ENCODE measurements at regions not wholly inside any gene's neighbourhood (a gene's known extent, or its start where the extent isn't known, plus 50 kb on each side); places are given as distances from the start of the nearest gene placed in this dataset.

DNA sequence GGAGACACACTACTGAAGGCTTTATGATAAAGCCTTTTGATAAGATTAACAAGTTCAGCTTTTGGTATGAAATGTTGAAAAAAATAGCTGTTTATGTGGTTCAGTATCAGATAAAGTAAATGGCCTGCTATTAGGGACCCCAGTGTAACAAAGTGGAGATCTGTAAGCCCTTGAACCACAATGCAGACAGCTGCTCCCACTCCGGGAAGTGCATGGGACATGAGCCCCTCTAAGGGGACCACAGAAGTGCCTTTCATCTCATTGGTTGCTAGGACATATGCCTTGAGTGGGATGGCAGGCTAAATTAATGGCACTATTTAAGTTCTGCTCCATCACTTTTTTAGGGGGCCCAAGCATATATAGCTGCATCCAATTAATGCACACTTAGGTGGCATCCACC is 167.6 kb upstream of the SOX11 start:
- CTCF ChIA-PET = no interaction called here
- intact Hi-C loops (cut with micrococcal nuclease; ENCODE audit: unreplicated experiment) = no loop called here
- TF ChIP-seq, protein P1, sequence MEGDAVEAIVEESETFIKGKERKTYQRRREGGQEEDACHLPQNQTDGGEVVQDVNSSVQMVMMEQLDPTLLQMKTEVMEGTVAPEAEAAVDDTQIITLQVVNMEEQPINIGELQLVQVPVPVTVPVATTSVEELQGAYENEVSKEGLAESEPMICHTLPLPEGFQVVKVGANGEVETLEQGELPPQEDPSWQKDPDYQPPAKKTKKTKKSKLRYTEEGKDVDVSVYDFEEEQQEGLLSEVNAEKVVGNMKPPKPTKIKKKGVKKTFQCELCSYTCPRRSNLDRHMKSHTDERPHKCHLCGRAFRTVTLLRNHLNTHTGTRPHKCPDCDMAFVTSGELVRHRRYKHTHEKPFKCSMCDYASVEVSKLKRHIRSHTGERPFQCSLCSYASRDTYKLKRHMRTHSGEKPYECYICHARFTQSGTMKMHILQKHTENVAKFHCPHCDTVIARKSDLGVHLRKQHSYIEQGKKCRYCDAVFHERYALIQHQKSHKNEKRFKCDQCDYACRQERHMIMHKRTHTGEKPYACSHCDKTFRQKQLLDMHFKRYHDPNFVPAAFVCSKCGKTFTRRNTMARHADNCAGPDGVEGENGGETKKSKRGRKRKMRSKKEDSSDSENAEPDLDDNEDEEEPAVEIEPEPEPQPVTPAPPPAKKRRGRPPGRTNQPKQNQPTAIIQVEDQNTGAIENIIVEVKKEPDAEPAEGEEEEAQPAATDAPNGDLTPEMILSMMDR (IDR thresholded peaks at IDR 0.05; ENCODE audit: insufficient read depth in 1 of 2, low read depth in 1 of 2, low read length in 1 of 2, severe bottlenecking in 1 of 2, unreplicated experiment in 1 of 2) = no peak
- no peaks in the 10 kb centered on the region for H3K36me3 Mint-ChIP-seq (ENCODE audit: insufficient read depth, unreplicated experiment)
- POLR2A ChIA-PET = no interaction called here
- no peaks in the 10 kb centered on the region for H3K4me1 Mint-ChIP-seq (ENCODE audit: low read depth, unreplicated experiment)
- no peak for DNase-seq
- no peaks in the 10 kb centered on the region for H3K9me3 Mint-ChIP-seq (ENCODE audit: unreplicated experiment)
- no peaks in the 10 kb centered on the region for H3K9me3 ChIP-seq
- H3K4me1 ChIP-seq = no peaks in the 10 kb centered on the region
- no peak overlapping the region for H3K27ac Mint-ChIP-seq (ENCODE audit: unreplicated experiment)
- no peaks in the 10 kb centered on the region for H3K27me3 Mint-ChIP-seq (ENCODE audit: insufficient read depth, unreplicated experiment)
- H3K4me3 Mint-ChIP-seq (ENCODE audit: unreplicated experiment) = no peak overlapping the region
- no peaks in the 10 kb centered on the region for H3K27me3 ChIP-seq (replicated peaks; ENCODE audit: control insufficient read depth, insufficient read depth, low read length)
- no peak overlapping the region for H3K4me3 ChIP-seq (ENCODE audit: low read depth, low read length)
- no TSS peak for BruUV-seq (replicated peaks)
- H3K36me3 ChIP-seq (ENCODE audit: control insufficient read depth, insufficient read depth, low read length) = no peaks in the 10 kb centered on the region

DNA sequence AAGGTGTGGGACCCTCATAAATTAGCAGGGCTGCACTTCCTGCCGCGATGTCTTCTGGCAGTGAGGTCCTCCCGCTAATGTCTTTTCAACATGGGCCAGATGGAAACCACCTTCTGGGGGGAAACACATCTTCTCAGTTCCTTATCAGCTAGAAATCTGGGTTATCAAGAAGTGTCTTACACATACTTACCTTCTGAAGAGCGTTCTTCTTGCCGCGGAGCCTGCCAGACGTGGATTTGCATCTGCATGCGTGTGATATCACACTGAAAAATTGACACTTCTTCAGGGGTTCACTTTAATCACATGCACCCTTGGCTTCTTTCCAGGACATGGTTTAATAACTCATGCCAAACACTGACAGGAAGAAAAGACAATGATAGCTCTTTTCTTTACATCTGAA is 163.5 kb upstream of the SOX11 start:
- TF ChIP-seq, protein P1 (IDR thresholded peaks at IDR 0.05; ENCODE audit: insufficient read depth in 1 of 2, low read depth in 1 of 2, low read length in 1 of 2, severe bottlenecking in 1 of 2, unreplicated experiment in 1 of 2) = no peak
- Histone ChIP-seq H3K4me1 (no peaks in the 10 kb centered on the region), H3K9me3 (no peaks in the 10 kb centered on the region), H3K4me3 (ENCODE audit: low read depth, low read length) (no peak overlapping the region), H3K36me3 (ENCODE audit: control insufficient read depth, insufficient read depth, low read length) (no peaks in the 10 kb centered on the region), H3K27me3 (replicated peaks; ENCODE audit: control insufficient read depth, insufficient read depth, low read length) (no peaks in the 10 kb centered on the region)
- Mint-ChIP-seq H3K36me3 (ENCODE audit: insufficient read depth, unreplicated experiment) (no peaks in the 10 kb centered on the region), H3K9me3 (ENCODE audit: unreplicated experiment) (no peaks in the 10 kb centered on the region), H3K27ac (ENCODE audit: unreplicated experiment) (no peak overlapping the region), H3K4me3 (ENCODE audit: unreplicated experiment) (no peak overlapping the region), H3K27me3 (ENCODE audit: insufficient read depth, unreplicated experiment) (no peaks in the 10 kb centered on the region), H3K4me1 (ENCODE audit: low read depth, unreplicated experiment) (no peaks in the 10 kb centered on the region)
- POLR2A ChIA-PET = no interaction called here
- intact Hi-C loops (cut with micrococcal nuclease; ENCODE audit: unreplicated experiment) = no loop called here
- CTCF ChIA-PET = interaction anchor here (0.8 kb wide), 1 partner anchor 641 kb away, joined by 3 read pairs; no protein-coding TSS in a partner anchor
- BruUV-seq (replicated peaks) = no TSS peak
- DNase-seq = no peak

DNA sequence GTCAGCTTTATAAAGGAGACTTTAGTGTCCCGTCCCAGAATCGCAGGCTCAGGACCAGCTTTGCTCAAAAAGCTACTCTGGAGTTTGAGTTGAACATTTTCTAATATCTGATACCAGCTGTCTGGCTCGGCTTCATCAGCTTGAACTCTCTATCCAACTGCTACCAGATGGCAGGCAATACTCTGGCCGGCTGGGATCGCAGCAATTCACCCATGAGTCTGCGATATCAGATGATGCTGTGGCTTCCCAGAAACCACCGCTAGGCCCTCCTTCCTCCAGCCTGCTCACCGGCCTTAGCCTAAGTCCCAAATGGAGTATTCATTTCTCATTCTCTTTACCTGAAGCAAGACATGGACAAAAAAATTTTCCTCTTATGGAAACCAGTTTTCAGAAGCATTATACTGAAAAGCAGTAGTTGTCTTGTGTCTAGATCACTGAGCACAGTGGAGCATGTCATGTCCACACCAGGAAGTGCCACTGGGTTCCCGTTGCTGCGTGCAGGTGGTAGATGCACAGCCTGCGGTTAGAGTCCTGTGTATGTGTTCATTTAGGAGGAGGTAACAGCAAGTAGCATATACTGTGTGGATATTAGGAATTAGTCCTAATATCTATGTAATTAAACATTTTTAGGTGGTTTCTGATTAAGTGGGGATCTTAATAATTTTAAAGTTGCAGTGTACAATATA is 162.0 kb upstream of the SOX11 start:
- DNase-seq = no peak
- CTCF ChIA-PET = no interaction called here
- H3K4me3 ChIP-seq (ENCODE audit: low read depth, low read length) = no peak overlapping the region
- TF ChIP-seq, protein P1 (IDR thresholded peaks at IDR 0.05; ENCODE audit: insufficient read depth in 1 of 2, low read depth in 1 of 2, low read length in 1 of 2, severe bottlenecking in 1 of 2, unreplicated experiment in 1 of 2) = no peak
- no peaks in the 10 kb centered on the region for H3K27me3 ChIP-seq (replicated peaks; ENCODE audit: control insufficient read depth, insufficient read depth, low read length)
- no TSS peak for BruUV-seq (replicated peaks)
- Mint-ChIP-seq H3K27ac (ENCODE audit: unreplicated experiment) (no peak overlapping the region), H3K4me3 (ENCODE audit: unreplicated experiment) (no peak overlapping the region), H3K27me3 (ENCODE audit: insufficient read depth, unreplicated experiment) (no peaks in the 10 kb centered on the region), H3K4me1 (ENCODE audit: low read depth, unreplicated experiment) (no peaks in the 10 kb centered on the region), H3K36me3 (ENCODE audit: insufficient read depth, unreplicated experiment) (no peaks in the 10 kb centered on the region), H3K9me3 (ENCODE audit: unreplicated experiment) (no peaks in the 10 kb centered on the region)
- POLR2A ChIA-PET = no interaction called here
- H3K9me3 ChIP-seq = no peaks in the 10 kb centered on the region
- intact Hi-C loops (cut with micrococcal nuclease; ENCODE audit: unreplicated experiment) = no loop called here
- H3K36me3 ChIP-seq (ENCODE audit: control insufficient read depth, insufficient read depth, low read length) = no peaks in the 10 kb centered on the region
- H3K4me1 ChIP-seq = no peaks in the 10 kb centered on the region

All from Caco-2 (cell line).